ENCODE measurements at regions not wholly inside any gene's neighbourhood (a gene's known extent, or its start where the extent isn't known, plus 50 kb on each side); places are given as distances from the start of the nearest gene placed in this dataset.

- H3K27ac ChIP-seq (replicated peaks): no peak overlapping the region
- TF ChIP-seq POLR2AphosphoS5 (IDR thresholded peaks at IDR 0.05; ENCODE audit: low read depth): no peak
- H3K27me3 ChIP-seq (ENCODE audit: insufficient read depth, poor library complexity, severe bottlenecking): no peaks in the 10 kb centered on the region
- no peak for DNase-seq (ENCODE audit: low read depth in 1 of 2, low spot score in 1 of 2)
- H3K4me3 ChIP-seq (replicated peaks; ENCODE audit: insufficient read depth, low read length): no peak overlapping the region
Measured at GRCh38 chr2:14148216-14148615, 484.3 kb upstream of the LRATD1 start.

DNA sequence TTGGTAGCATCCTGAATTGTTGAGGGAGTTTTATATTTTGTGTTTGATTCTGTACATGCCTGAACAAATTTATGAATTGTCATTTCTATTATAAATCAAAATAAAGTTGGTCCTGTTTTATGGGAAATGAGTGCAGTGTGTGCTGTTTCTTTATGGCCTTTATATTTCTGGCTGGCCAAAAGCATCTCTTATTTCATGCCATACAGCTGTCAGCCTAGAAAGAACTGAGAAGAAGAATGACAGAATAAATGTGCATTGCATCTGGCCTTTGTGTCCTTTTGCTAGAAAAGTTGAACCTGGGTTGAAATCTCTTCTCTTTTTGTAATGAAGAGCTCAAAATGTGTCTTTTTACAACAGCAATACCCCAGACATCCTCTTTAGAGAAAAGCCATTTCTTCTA, 474.7 kb upstream of the LRATD1 start:
- no peak overlapping the region for H3K27ac ChIP-seq (replicated peaks)
- no peak for DNase-seq (ENCODE audit: low read depth in 1 of 2, low spot score in 1 of 2)
- no peaks in the 10 kb centered on the region for H3K27me3 ChIP-seq (ENCODE audit: insufficient read depth, poor library complexity, severe bottlenecking)
- TF ChIP-seq GABPA (IDR thresholded peaks at IDR 0.05; ENCODE audit: low read depth) (no peak), POLR2AphosphoS5 (IDR thresholded peaks at IDR 0.05; ENCODE audit: low read depth) (no peak), CTCF (IDR thresholded peaks at IDR 0.05; ENCODE audit: insufficient read depth, low read length) (no peak), SPI1 (IDR thresholded peaks at IDR 0.05; ENCODE audit: borderline replicate concordance, low read depth) (no peak), REST (IDR thresholded peaks at IDR 0.05; ENCODE audit: insufficient replicate concordance, low read depth) (no peak)
- no peak overlapping the region for H3K4me3 ChIP-seq (replicated peaks; ENCODE audit: insufficient read depth, low read length)

DNA sequence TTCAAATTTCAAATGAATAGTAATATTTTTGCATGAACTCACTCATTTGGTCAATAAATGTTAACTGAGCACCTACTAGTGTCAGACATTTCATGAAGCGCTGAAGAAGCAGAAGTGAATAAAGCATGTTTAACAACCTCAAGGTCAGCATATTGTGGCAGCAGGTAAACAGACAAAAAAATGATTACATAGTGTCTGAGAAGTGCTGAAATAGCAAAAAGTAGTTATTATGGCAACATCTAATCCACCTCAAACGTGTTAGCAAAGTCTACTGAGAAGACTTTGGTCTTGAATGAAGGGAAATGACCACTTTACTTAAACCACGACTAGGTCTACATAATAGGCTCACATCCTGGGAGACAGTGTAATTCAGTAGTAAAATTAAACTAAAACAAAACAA, 452.2 kb upstream of the LRATD1 start:
- Histone ChIP-seq H3K27me3 (ENCODE audit: insufficient read depth, poor library complexity, severe bottlenecking) (no peaks in the 10 kb centered on the region), H3K27ac (replicated peaks) (no peak overlapping the region), H3K4me3 (replicated peaks; ENCODE audit: insufficient read depth, low read length) (no peak overlapping the region)
- TF ChIP-seq SPI1 (IDR thresholded peaks at IDR 0.05; ENCODE audit: borderline replicate concordance, low read depth) (no peak), GABPA (IDR thresholded peaks at IDR 0.05; ENCODE audit: low read depth) (no peak), REST (IDR thresholded peaks at IDR 0.05; ENCODE audit: insufficient replicate concordance, low read depth) (no peak), POLR2AphosphoS5 (IDR thresholded peaks at IDR 0.05; ENCODE audit: low read depth) (no peak), CTCF (IDR thresholded peaks at IDR 0.05; ENCODE audit: insufficient read depth, low read length) (no peak)
- no peak for DNase-seq (ENCODE audit: low read depth in 1 of 2, low spot score in 1 of 2)

DNA sequence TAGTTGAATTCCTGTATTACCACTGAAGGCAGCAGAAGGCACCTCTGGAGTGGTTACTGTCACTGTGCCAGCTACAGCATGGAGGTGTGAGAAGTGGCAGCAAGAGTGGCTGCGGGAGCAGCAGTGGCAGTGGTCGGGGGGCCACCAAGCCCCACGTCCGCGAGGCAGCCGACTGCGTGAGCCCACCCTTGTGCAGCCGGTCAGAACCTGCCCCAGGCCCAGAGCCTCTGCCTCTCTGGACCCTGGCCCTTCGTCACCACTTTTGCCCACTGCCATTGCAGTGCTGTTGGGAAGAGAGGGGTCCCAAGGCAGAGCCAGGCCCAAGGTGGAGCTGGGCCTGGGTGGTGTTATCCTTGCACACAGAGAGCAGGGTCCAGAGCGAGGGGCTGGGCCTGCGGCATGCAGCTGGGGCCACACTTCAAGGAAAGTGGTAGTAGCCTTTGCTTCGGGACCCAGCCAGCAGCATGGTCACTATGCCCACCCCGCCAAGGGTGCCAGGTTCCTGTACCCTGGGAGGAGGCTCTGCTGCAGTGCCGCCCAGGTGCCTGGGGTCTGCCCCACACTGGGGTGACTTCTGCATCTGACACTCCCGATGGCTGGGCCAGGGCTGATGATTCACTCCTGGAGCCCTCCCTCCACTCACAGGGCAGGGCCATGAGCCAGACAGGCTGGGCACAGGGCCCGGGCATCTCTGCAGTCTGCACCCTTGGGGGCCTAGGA, 450.1 kb upstream of the LRATD1 start:
- no peak for TF ChIP-seq POLR2AphosphoS5 (IDR thresholded peaks at IDR 0.05; ENCODE audit: low read depth)
- H3K27ac ChIP-seq (replicated peaks): no peak overlapping the region
- no peak for DNase-seq (ENCODE audit: low read depth in 1 of 2, low spot score in 1 of 2)

DNA sequence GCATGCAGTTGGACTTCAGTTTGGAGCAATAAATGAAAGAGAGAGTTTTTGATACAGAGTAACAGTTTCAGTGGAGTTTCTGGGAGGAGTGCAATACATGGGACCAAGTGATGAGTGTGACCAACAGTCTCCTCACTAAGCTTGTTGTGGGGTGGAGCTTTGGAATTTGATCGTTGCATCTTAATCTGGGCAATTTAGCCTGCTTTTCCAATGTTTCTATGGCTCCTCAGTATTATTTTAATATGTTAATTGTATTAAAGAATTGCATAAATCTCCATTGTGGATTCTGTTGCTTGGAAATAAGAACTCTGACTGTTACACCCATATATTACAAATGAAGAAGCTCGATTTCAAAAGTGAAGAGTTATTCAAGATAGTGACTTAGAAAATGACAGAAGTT, 446.6 kb upstream of the LRATD1 start:
- H3K4me3 ChIP-seq (replicated peaks; ENCODE audit: insufficient read depth, low read length): no peak overlapping the region
- no peak for TF ChIP-seq POLR2AphosphoS5 (IDR thresholded peaks at IDR 0.05; ENCODE audit: low read depth)
- TF ChIP-seq SPI1 (IDR thresholded peaks at IDR 0.05; ENCODE audit: borderline replicate concordance, low read depth): no peak
- TF ChIP-seq CTCF (IDR thresholded peaks at IDR 0.05; ENCODE audit: insufficient read depth, low read length): no peak
- TF ChIP-seq GABPA (IDR thresholded peaks at IDR 0.05; ENCODE audit: low read depth): no peak
- no peak for TF ChIP-seq REST (IDR thresholded peaks at IDR 0.05; ENCODE audit: insufficient replicate concordance, low read depth)
- no peaks in the 10 kb centered on the region for H3K27me3 ChIP-seq (ENCODE audit: insufficient read depth, poor library complexity, severe bottlenecking)
- H3K27ac ChIP-seq (replicated peaks): no peak overlapping the region
- no peak for DNase-seq (ENCODE audit: low read depth in 1 of 2, low spot score in 1 of 2)

More for the DNA sequence above, 450.1 kb upstream of the LRATD1 start:
- H3K4me3 ChIP-seq (replicated peaks; ENCODE audit: insufficient read depth, low read length): no peak overlapping the region
- no peaks in the 10 kb centered on the region for H3K27me3 ChIP-seq (ENCODE audit: insufficient read depth, poor library complexity, severe bottlenecking)
